Myocyte (in vitro differentiated cells): ENCODE measurements at regions not wholly inside any gene's neighbourhood (a gene's known extent, or its start where the extent isn't known, plus 50 kb on each side); places are given as distances from the start of the nearest gene placed in this dataset.

Experiments
- DNase-seq: peaks from one replicate; pipeline ENCODE4 v3.0.0-alpha.2; 2012; ENCODE audit warnings: low read depth

DNA sequence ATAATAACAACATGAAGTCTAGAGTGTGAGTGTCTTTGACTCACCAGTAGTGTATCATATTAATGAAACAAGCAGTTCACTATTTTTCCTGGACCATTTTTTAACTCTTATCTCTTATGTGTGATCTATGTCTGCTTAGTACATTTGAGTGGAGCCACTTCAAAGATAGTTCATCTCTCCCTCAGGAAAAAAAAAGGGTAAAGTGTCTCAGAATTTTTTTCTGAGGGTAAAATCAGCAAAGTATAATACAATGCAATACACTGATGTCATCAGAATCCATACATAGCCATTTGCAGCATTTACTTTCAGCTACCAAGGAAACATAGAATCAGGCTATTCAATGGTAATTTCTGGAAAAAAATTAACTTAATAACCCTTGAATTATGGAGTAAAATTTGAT lies 706.7 kb downstream of the DNAJB9 start:
- no peak for DNase-seq

DNA sequence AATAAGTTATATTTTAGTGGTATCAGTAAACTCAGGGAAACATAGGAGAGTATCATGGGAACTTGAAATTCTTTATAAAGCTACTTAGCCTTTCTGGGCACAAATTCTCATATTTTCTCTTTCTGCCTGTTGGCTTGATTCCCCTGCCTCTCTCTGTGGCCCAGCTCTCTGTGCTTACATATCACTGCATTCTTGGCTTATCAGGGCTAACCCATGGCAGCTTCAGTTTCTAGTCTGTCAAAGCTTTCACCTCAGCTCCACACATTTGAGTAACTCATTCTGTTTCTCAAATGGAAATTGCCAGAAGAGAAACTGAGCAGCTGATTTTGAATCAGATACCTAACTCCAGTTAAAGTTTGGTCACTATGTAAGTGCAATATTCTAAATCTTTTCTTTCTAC lies 713.1 kb downstream of the DNAJB9 start:
- no peak for DNase-seq

DNA sequence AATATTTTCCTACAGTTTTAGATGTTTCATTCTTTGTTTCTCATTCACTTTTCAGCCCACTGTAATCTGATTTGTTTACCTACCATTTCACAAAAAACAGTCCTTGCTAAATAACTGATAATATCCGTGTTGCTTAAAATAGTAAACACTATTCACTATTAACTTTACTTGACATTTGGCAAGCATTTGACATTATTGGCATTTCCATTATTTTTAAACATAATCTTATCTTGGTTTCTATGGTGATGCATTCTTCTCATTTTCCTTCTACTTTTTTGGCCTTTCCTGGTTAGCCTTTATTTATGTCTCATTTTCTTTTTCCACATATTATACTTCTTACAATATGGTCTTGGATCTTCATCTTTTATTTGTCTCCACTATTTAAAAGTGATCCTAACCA lies 715.3 kb downstream of the DNAJB9 start:
- no peak for DNase-seq

DNA sequence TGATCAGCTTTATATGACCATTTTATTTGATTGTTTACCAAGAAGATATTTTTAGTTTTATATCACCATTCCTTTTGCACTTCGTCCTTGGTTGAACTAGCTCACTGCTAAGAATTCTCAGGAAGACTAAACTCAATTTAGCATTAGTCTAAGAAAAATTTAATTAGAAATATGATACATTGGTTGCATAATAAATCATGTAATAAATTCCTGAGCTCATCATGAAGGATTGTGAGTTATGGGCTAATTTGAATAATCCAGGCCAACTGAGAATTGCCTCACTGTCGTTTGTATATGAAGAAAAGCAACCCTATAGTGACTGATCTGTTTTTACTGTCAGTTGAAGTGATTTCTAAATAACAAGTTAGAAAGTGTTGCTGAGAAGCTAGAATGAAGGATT lies 725.5 kb downstream of the DNAJB9 start:
- no peak for DNase-seq

DNA sequence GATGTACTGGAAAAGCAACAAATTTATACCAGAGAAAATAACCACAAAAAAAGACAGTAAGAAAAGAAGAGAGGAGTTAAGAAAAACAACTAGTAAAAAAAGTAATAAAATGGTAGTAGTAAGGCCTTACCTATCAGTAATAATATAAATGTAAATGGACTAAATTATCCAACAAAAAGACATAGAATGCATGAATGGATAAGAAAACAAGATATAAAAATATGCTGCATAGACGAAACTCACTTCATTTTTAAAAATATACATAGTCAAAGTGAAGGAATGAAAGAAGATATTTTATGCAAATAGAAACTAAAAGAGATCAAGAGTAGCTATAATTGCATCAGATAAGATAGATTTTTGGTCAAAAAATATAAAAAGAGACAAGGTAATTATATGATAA lies 739.1 kb downstream of the DNAJB9 start:
- no peak for DNase-seq

DNA sequence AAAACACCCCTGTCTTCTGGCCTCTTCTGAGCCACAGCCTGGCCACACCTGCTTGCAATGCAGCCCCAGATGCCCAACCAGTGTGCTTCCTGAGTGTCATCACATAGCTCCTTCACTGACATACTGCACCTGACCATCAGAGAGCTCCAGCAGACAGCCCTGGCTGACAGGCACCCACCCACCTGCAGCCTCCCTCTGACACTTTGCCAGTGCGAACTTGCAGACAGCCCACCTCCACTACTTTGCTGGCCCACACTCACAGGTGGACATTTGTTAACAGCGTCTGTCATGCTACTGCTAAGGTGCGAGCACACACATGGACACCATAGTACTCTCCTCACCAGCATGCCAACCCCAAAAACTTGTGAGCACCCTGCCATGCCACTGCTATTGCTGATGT lies 740.1 kb downstream of the DNAJB9 start:
- no peak for DNase-seq

DNA sequence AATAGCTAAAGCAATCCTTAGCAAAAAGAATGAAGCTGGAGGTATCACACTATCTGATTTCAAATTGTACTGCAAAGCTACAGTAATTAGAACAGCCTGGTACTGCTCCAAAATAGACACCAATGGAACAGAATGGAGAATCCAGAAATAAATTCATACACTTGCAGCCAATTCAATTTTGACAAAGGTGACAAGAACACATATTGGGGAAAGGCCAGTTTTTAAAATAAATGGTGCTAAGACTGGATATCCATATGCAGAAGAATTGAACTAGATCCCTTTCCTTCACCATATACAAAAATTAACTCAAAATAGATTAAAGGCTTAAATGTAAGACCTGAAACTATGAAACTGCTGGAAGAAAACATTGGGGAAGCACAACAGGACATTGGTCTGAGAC lies 748.5 kb downstream of the DNAJB9 start:
- DNase-seq: no peak

DNA sequence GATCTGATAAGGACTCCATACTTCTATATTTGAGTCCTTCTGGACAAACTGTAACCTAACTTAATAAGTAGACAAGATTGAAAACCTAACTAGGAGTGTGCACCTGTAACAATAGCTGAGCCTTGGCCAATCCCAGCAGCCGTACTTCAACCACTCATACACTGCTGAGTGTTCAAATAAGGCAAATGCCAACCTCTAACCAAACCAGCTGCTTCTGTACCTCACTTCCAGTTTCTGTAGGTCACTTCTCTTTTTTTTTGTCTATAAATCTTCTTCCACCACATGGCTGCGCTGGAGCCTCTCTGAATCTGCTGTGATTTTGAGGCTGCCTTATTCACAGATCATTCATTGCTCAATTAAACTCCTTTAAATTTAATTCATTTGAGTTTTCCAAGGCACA lies 753.2 kb downstream of the DNAJB9 start:
- DNase-seq: no peak

DNA sequence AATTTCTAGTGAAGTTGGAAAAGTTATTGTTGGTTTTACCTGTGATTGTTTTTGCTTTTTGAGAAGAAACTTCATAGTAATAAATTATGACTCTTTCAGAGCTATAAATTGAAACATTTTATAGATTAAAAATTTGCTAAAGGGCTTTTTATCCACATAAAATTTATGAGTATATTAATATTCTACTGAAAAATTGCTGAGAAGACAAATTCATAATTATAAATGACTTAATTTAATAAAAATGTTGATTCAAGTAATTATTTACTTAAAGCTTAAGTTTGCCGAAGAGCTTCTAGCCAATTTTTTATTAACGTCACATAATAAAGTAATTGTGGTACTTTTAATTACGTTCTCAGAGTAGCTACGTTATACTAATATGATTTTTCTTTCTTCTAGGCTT lies 761.7 kb downstream of the DNAJB9 start:
- no peak for DNase-seq

DNA sequence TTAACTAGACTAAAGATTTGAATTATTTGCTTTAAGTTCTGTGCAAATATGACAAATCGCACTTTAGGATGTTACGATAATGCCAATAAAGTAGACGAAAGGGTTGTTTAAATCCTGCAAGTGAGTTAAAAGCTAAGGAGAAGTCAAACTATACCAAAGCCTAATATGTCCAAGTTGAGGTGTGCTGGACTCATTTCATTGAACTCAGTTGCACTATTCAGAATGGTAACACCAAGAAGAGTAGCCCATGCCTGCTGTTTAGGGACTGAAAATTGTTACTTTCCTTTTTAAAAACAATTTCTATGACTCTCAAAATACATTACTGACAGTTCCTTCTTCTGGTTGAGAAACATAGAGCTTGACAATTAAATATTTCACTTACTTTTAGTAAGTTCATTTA lies 766.3 kb downstream of the DNAJB9 start:
- DNase-seq: no peak

DNA sequence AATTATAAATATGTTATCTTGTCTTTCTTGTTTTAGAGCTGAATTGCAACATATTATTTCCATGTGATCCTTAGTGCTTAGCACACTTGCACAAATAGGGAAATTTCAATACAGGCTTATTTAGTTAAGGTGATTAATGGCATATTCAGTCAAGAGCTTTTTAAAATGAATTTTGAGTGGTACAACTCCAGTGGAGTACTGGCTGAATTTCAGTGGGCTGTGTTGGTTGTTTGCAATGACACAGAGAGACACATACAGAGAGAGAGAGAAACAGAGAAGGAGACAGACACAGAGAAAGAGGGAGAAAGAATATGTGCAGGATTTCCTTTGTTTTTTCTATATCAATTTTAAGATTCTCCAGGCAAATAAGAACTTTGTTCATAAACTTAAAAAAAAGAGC lies 766.9 kb downstream of the DNAJB9 start:
- DNase-seq: no peak

DNA sequence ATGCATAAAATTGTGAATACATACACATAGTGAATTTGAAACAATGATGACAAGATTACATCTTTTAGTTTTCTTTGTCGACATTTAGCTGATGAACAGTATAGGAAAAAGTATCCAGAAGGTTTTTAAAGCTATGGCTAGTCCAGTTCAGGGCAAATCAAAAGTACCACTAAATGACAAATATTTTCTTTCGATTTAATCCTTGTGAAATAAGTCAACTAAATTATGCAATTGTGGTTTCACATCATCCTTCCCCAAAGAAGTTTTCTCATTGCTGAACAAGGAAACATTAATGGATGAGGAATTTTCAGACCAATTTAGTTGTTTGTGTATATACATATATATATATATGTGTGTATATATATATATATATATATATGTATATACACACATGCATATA lies 774.0 kb downstream of the DNAJB9 start:
- DNase-seq: no peak

DNA sequence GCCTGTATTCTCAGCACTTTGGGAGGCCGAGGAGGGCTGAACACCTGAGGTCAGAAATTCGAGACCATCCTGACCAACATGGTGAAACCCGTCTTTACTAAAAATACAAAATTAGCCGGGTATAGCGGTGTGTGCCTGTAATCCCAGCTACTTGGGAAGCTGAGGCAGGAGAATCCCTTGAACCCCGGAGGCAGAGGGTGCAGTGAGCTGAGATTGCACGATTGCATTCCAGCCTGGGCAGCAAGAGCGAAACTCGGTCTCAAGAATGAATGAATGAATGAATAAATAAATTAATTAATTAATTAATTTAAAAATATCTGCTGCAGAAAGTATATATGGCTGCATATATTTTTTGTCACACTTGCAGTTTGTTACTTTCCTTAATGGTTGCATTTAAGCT lies 781.8 kb downstream of the DNAJB9 start:
- DNase-seq: no peak

DNA sequence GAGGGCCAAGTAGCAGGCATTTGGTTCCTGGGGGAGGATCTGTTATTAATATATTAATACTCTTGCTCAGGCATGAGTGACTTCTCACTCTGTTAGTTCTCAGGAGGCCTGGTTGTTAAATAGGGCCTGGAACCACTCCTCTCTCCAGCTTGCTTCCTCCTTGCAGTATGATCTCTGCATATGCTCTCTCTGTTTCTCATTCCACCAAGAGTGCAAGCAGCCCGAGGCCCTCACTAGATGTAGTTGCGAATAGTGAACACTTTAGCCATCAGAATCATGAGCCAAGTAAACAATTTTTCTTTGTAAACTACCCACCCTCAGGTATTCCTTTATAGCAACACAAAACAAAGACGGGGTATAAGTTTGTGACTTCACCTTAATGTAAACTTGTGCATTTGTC lies 784.3 kb downstream of the DNAJB9 start:
- DNase-seq: no peak

DNA sequence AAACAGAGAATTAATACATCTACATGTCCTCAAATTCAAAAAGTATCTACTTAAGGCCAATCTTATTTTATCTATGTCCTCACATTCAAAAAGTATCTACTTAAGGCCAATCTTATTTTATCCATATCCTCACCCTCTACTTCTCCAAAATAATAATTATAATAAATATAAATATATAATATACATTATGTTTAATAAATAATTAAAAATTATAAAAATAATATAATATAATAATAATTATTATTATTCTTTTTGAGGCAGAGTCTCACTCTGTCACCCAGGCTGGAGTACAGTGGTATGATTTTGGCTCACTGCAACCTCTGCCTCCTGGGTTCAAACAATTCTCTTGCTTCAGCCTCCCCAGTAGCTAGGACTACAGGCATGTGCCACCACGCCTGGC lies 784.9 kb downstream of the DNAJB9 start:
- DNase-seq: no peak

DNA sequence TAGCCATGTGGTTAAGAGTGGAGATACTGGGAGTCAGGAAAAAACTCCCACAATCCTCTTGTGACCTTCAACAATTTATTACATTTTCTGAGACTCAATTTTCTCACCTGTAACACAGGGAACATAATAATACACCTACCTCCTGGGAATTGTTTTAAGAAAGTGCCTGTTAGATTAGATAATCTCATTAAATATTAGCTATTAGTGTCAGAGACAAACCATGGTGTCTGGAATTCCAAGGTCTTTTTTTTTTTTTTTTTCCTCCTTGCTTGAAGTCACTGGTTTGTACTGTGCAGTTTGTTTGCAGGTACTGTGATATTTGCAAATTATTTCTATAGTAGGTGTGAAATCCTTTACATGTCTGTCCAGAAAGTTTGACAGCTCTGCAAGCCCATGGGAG lies 806.1 kb downstream of the DNAJB9 start:
- no peak for DNase-seq

DNA sequence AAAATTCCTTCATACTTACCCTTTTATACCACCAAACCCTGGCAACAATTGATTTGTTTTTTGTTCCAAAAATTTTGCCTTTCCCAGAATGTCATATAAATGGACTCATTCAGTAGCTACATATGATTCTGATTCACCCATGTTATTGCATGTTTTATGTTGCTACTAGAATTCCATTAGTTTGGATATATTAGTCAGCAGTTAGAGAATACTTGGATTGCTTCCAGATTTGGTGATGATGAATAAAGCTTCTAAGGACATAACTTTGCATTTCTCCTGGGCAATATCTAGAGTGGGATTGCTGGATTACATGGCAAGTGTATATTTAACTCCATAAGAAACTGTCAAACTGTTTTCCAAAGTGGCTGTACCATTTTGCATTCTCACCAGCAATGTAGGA lies 806.9 kb downstream of the DNAJB9 start:
- DNase-seq: no peak

DNA sequence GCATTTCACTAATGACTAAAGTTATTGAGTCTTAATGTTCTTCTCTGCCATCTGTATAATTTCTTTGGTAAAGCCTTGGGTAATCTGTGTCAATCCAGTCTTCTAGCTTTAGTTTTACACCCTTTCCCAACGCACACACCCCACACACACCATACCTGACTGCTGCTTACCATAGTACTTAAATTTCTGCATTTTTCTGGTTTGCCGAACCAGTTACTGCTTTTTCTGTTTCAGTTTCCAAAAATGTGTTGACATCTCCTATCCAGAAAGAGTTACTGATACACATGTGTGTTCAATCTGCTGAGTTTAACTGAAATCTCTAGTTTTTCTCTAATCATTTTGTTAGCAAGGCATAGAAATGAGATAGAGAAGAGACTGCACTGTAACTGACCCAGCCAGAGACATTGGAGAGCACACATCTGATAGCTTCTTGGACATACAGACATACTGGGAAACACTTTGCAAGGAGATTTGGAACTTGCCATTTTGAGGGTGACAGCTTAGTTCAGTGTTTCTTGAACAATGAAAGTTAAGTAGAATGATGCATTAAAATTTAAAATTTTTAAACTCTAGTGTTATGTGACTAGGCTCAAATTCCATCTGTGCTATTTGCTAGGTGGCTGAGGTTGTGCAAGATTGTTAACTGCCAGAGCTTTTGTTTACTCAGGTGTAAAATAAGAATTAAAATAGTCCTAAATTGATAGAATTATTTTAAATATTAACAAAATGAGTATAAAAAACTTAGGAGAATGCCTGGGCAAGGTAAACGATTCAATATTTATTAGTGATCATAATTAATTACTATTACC lies 807.6 kb downstream of the DNAJB9 start:
- DNase-seq: no peak

DNA sequence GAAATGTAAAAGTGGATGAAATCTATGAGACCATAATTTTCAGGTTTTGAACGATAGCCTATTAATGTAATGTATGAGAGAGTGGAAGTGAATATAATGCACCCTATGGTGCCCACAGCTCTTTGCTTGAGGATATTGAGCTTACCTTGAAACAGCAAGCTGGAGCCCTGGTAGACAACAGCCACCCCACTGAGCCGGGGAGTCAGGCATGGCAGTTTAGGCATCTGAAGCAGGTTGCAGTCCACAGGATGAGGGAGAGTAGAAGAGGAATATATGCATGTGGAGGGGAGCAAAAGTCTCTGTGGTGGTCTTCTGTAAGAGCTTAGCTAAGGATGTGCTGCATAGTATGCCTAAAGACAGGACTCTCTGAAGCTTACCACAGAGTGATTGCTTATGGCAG lies 817.3 kb downstream of the DNAJB9 start:
- no peak for DNase-seq

DNA sequence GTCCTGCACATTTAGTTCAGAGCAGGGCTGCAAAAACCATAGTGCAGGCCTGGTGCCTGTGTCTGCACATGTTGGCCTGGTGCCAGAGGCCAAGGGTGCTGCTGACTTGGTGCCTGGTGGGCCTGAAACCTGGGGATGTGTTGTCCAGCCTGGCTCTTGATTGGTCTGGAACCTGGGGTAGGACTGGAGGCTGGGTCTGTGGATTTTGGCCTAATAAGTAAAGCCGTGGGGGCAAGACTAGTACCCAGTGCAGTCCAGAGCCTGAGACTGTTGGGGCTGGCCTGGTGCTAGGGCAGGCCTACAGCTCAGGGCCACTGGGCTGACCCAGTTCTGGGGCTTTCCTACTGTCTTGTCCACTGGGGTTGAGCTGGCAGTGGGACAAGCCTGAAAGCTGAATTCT lies 817.9 kb downstream of the DNAJB9 start:
- DNase-seq: no peak

DNA sequence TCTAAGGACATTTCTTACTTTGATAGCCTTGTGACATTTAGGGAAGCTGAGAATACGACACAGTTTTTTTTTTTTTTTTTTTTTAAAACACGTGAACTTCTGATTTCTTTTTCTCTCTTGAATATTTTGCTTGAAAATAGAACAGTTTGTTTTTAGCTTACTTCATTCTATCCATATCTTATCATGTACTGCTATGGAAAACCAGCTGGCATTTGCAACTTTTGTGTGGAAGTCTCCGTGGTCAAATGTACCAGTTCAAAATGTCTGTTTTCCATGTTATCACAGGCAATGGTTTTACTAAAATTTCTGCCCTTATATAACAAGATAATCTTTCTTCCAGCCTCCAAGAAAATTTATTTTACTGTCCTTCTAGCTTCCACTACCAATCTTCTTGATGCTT lies 821.6 kb downstream of the DNAJB9 start:
- DNase-seq: no peak

DNA sequence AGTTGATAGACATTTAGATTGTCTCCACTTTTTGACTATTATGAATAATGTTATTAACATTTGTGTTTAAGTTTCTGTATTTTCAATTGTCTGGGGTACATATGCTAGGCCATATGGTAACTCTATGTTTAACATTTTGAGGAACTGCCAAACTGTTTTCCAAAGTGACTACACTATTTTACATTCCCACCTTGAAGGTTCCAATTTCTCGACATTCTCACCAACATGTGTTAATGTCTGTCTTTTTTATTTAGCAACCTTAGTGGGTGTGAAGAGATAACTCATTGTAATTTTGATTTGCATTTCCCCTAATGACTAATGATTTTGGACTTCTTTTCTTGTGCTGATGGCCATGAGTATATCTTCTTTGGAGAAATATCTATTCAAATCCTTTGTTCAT lies 832.4 kb downstream of the DNAJB9 start:
- no peak for DNase-seq

DNA sequence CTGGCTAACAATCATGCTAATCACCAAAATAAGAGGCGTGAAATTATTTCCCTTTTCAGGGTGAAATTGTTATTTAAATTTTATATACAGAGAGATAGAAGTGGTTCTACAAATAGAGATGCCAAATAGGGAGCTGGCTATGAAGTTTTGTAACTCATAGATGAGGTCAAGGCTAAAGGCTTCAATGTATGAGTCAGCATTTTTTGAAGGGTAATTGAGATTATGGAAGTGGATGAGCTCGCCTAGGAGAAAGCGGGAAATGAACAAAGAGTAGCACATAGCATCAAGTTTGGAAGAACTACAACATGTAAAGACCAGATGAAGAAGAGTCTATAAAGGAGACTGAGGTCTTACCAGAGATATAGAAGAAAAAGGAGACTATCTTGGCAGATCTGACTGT lies 838.1 kb downstream of the DNAJB9 start:
- DNase-seq: no peak

DNA sequence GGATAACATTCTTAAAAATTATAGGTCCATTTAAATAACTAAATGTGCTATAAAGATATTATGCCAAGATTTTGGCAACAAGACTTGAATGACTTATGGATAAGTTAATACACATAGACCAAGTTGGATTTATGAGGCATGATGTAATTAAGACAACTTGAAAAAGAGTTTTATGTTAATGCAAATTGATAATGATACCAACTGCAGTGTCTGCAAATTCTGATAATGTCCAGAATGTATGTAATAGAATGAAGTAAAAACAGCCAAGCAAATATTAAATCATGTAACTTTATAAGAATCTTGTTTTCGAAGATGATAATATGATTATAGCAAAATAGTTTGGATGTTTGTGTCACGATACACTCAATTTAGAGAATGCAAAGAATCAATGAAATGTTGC lies 868.3 kb downstream of the DNAJB9 start:
- DNase-seq: no peak
